ENCODE measurements at regions not wholly inside any gene's neighbourhood (a gene's known extent, or its start where the extent isn't known, plus 50 kb on each side); places are given as distances from the start of the nearest gene placed in this dataset.

- TF ChIP-seq, protein P1, sequence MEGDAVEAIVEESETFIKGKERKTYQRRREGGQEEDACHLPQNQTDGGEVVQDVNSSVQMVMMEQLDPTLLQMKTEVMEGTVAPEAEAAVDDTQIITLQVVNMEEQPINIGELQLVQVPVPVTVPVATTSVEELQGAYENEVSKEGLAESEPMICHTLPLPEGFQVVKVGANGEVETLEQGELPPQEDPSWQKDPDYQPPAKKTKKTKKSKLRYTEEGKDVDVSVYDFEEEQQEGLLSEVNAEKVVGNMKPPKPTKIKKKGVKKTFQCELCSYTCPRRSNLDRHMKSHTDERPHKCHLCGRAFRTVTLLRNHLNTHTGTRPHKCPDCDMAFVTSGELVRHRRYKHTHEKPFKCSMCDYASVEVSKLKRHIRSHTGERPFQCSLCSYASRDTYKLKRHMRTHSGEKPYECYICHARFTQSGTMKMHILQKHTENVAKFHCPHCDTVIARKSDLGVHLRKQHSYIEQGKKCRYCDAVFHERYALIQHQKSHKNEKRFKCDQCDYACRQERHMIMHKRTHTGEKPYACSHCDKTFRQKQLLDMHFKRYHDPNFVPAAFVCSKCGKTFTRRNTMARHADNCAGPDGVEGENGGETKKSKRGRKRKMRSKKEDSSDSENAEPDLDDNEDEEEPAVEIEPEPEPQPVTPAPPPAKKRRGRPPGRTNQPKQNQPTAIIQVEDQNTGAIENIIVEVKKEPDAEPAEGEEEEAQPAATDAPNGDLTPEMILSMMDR (IDR thresholded peaks at IDR 0.05) = no peak
- TF ChIP-seq POLR2A (IDR thresholded peaks at IDR 0.05) (no peak), POLR2AphosphoS5 (IDR thresholded peaks at IDR 0.05) (no peak), EP300 (IDR thresholded peaks at IDR 0.05) (no peak)
These were observed 356.4 kb upstream of the PLXNA2 start for GRCh38 chr1:208600456-208601190.

Measured in sigmoid colon (tissue), 4 donors.